Hypothalamus (tissue), 51 donors: ENCODE measurements at regions not wholly inside any gene's neighbourhood (a gene's known extent, or its start where the extent isn't known, plus 50 kb on each side); places are given as distances from the start of the nearest gene placed in this dataset.
"Not testable (repeated sequence)": the region's sequence is repeated elsewhere in the genome, so short reads cannot be mapped to it uniquely, and the experiment has no call there.

Experiments used
- DNase-seq, 51 donors: peaks; one replicate each; lab custom pipeline; 2025; lab: John Stamatoyannopoulos, UW

DNA sequence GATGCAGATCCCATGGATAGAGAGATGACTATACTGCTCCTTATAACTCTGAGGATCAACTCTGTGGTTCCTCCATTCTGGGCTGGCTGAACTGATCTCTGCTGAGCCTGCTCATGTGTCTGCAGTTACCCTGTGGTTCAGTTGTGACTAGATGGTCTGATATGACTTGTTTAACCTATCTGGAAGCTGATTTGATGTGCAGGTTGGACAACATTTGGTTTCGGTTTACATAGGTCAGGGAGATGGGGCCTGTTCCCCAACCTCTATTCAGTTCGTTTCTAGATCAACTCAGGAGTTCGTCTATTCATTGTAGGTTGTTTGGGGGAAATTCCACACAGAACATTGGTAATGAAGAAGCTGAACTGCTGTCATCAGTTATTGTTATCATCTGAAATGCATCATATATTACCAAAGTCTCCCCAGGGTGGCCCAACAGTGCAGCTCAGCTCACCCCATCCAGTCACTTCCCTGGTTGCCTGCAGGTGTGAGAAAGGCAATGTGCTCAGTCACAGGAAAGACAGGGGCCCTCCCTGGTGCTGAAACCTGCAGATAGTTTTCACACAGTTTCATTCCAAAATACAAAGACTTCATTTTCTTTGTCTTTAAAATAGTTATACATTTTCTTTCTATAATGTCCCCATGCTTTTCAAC is 415.0 kb downstream of the RPIA start:
- DNase-seq: not testable (repeated sequence)

DNA sequence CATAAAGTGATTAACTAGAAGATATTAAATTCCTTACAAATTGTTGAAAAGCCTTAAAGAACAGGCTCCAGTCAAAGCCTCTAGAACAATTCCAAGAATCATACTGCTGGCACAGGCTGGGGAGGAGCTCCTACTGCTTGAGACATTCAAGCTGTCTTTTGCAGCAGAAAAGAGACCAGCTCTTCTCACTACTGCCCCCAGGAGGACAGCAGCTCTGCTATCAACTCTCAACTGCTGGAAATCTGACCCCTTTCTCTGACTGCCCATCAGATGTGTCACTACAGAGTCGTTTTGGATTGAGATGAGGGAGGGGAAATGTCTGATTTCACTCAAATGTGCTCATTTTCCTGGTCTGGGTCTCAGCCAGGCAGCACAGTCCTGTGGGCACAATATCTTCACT is 421.0 kb downstream of the RPIA start:
- DNase-seq: not testable (repeated sequence)

DNA sequence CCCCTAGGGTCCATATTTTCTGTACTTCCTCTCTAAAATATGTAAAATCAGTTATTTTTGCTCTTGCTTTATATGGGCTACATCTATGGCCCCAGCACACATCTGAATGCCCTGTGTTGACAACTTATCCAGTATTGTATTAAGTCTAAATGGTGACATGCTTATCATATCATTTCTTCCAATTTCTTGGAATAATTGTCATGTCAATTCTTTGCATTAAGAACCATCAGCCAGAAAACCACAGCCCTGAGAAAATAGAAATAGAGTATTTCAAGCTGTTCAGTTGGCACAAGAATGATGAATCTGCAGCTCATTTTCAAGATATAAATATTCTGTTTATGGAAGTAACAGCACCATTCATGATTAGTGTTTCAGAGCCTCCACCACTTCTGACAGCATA is 421.8 kb downstream of the RPIA start:
- not testable (repeated sequence) for DNase-seq

DNA sequence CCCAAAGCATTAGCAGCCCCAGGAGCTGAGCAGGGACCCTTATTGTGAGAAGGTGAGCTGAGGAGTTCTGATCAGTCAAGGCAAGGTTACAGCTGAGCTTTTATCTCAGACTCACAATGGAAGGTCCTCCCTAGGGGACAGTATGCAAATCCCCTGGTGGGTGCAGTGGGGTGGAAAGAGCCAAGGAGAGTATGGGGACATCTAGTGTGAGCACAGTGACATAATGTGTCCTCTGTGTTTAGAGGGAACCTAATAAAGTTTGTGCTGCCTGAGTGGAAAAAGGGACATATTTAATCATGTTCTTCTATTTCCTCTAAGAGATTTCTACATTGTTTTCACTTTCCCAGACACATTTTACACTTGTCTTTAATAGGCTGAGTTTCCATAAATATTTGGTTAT is 438.0 kb downstream of the RPIA start:
- not testable (repeated sequence) for DNase-seq

DNA sequence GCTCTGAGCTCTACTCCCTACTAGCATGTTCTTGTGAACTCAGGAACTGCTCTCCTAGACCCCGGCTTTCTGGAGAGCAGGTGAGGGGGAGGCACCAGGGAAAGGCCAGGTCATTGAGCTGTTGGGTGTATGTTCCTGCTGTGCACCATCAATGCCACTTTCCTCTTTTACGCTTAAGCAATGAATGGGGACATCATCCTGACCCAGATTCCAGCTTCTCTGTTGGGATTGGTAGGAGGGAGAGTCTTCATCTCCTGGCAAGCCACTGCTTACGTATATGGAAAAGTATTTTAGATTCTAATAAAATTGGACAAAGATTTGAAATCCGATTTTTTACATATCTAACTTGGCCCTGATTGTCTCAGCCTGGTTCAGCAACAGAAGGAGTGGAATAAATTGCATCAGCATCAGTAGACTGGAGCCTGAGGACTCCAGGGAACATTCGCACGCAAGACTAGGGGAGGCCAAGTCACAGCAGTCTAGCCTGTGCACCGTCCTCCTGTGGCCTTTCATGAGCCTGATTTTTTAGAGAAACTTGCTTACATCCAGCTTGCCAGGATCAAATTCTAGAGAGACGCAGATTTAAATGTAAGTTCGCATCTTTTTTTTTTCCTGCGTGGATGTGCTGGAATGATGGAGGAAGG is 439.3 kb downstream of the RPIA start:
- not testable (repeated sequence) for DNase-seq

DNA sequence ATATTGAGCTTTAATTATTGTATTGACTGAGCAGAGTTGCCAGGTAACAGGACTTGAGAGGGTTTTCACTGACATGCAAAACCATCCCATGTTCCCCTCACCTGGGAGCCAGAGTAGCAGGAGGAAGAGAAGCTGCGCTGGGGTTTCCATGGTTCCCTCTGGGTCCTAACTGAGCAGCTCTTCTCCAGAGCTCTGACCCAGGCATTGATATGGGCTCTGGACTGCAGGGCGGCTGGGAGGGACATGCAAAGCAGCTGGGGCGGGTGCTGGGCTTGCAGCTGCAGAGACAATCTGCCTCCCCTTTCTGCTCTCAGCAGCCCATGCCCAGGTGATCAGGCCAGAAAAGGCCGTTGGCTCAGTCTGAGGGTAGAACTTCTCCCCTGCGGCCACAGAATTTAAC is 451.5 kb downstream of the RPIA start:
- DNase-seq: not testable (repeated sequence)

DNA sequence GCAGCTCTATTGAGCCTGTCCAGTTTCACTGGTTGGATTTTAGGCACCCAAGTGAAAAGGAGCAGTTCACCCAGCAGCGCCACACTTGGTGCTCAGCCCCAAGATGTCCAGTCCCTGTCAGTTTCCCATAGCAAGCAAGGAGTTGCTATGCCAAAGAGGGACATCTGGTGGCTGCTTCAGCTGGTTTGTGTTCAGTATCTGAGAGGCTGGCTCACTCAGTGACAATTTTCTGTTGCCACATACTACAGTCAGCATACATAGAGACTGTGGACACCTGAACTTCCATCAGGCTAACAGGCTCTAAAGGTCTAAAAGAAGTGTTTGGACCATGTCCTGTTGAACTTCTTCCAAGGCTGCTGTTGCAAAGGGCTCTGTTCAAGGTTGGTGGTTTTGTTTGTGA is 453.9 kb downstream of the RPIA start:
- not testable (repeated sequence) for DNase-seq

DNA sequence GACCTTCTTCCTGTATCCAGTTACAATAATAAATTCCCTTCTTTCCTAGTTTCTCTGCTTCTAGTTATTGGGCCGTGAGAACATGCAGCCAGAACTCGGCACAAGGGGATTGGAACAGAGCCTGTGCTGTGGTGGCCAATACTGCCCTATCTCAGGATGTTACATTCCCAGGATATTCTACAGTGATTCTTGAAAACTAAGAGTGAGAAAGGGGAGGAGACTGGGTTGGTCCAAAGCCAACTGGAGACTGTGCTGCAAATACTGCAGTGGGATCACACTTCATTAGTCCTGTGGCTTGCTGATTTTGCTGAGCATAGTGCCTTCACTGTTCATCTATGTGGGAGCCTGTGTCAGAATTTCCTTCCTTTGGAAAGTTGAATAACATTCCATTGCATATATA is 456.8 kb downstream of the RPIA start:
- not testable (repeated sequence) for DNase-seq

DNA sequence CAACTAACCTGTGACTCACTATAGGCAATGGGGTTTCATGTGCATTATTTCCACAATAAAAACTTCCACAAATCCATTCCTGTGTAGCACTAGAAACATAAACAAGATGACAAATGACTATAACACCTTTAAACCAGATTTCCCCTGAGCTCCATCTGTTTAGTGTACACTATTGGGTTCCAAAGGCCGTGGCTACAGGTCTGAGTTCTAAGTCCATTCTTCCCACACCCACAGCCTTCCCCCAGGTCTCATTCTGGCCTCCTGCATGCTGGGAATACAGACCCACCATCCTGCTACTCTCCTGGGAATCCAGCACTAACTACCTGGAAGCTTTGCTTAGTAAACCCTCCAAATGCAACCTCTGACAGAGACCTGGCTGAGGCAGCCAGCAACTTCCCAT is 460.2 kb downstream of the RPIA start:
- DNase-seq: not testable (repeated sequence)

DNA sequence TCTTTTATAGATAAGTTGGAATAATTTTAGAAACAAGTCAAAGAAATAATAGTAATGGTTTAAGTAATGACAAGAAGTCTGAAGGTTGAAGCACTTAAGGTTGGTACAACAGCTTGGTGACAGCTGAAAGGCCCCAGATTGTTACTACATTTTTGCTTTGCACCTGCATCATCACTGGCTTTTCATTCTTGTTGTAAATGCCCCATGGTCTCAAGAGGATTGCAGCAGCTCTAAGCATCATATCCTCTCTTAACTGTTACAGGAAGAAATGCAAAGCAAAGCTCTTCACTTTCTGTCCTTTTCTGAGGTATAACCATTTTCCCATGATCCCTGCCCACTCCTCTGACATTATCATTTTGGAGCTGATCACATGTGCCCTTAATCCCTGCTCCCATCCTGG is 461.0 kb downstream of the RPIA start:
- not testable (repeated sequence) for DNase-seq

DNA sequence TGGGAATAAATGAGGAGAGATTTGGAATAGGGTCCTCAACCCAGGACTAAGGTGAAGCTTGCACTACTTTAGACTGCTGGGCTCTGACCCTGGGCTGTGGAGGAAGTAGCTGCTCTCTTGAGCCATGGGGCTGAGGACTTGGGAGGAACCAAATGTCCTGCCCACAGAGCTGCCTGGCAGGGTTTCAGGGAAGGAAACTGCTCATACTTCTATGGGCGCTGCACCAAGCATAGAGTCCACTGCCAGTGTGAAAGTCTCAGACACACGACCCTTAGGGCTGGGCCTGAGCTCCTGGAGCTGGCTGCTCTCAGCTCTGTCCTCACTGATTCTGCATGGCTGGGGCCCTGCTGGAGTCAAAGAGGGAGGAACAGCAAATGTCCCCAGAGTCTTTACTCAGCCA is 461.7 kb downstream of the RPIA start:
- DNase-seq: peak in 3 of 51 donors; percentile 1 to 5 (median 3)

DNA sequence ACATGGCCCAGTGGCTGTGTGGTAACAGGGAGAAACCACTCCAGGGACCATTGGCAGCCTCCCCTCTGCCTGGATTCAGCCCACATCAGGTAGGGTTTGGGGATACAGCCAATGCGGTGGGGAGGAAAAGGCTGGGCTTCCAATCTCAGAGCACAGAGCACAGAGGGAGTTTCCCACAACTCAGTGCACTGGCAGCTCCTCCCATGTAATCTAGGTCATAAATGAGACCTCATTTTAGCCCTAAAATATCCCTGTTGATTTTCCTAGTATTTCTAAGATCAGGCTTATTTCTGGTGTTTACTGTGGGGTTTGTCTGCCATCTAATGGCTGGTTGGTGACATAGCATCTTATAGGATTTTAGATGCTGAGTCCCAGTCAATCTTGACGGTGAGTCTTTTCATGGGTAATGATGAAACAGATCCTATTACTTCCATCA is 462.8 kb downstream of the RPIA start:
- not testable (repeated sequence) for DNase-seq

DNA sequence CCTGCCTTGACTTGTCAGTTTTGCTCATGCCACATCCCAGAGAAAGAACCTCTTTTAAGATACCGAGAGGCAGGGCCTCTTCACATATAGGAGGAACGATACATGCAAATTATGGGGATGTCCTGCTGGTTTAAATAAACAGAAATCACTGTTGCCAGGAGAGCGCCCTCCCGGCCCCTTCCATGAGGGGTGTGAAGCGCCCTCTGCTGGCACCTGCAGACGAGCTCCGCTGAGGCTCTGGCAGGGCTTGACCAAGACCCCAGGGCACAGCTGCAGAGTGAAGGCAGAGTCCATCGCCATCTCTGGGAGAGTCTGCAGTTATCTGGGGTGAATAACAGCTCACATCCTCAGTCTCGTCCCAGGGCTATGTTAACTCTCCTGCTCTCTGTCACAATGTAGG is 468.8 kb downstream of the RPIA start:
- not testable (repeated sequence) for DNase-seq

DNA sequence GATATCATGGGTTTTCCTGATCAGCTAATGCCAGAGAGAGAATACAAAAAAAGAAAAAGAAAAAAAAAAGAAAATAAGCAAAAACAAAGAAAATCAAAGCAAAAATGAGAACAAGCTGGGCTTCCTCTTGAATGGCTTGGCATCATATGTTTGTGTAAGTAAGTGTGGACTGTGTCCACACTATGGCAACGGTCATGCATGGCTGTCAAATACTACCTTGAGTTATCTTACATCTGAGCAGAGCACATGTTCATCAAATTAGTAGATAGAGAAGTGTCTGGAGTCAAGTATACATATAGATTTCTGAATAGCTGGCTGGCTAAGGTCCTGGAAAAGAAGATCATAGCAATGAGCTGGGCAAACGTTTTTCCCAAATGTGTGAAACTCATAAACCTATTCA is 470.2 kb downstream of the RPIA start:
- not testable (repeated sequence) for DNase-seq

DNA sequence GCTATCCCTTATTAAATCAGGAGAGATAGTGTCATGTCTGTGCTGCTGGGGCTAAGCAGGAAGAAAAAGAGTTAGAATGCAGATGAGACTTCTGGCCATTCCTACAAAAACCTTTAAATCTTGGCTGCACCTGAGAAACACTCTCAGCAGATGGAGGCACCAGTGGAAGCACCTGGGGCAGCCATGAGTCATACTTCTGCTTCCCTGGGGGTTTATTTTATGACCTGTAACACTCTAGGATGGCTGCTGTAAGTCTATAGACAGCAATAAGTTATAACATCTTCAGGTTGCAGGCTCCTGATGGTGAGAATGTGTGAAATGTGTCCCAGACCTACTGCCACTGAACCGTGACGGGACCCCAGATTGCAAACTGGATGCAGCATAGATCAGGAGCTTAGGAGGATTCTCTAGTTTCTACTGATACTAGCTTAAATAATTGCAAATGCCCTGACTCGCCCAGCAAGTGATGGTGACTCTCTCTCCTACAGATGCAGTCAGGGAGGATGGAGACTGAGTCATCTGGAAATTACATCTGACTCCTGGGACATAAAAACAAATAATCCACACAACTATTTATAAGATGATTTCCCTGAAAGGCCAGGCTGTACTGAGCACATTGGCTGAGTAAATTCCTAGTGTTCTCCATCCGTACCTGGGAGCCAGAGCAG is 479.2 kb downstream of the RPIA start:
- DNase-seq: not testable (repeated sequence)

DNA sequence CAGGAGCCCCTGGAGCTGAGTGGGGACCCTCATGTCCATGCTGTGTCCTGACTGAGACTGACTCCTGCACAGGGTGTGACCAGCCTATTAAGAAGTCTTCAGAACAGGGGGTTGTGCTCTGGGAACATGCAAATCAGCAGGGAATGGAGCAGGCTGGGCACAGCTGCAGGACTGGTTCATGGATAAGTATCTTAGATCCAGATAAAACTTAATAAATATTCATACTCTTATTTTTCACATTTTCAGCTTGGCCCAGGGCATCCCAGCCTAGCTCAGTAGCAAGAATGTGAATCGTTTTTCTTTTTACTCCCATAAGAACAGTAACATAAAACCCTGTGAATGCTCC is 479.7 kb downstream of the RPIA start:
- DNase-seq: not testable (repeated sequence)

DNA sequence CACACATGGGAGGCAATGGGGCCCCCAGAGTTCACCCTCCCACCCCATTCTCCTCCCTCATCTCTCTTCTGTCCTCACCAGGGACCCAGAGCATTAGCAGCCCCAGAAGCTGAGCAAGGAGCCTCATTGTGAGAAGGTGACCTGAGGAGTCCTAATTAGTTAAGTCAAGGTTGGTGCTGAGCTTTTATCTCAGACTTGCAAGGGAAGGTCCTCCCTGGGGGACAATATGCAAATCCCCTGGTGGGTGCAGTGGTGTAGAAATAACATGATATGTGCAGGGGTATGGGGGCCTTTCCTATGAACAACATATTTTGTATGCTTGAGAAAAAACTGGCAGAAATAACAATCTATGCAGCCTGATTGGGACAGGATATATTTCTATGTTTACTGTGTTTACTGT is 485.5 kb downstream of the RPIA start:
- not testable (repeated sequence) for DNase-seq

DNA sequence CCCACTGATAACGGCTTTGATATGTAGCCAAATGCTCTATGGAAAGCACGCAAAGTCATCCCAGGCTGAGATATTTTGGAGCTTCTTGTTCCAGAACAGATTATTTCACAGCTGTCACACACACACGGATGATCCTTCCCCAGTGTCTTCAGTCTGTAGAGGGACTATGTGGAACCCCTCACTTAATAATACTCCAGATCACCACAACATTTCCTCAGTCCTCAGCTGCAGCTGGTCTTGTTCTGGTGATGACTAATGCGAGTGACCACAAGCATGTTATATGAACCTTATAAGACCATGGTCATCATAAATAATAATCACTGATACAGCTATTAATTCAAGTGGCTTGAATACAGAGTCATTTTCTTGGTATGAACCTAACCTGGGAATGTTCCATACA is 490.7 kb downstream of the RPIA start:
- not testable (repeated sequence) for DNase-seq

DNA sequence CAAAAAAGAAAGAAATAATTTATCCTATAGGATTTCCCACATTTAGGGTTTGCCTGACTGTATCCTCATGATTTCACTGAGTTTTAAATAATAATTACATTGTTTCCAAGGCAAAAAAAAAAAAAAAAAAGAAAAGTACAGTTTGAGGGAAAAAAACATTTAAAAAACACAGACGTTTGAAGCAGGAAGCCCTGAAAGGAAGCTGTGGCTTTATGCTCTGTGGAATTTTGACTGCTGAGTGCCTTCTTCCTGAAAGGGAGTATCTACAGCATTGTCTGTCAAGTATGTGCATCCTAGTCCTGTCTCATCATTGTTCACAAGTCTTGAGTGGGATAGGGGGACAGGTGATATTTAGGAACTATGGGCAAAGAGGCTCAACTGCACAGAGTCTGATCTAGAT is 493.3 kb downstream of the RPIA start:
- DNase-seq: not testable (repeated sequence)

DNA sequence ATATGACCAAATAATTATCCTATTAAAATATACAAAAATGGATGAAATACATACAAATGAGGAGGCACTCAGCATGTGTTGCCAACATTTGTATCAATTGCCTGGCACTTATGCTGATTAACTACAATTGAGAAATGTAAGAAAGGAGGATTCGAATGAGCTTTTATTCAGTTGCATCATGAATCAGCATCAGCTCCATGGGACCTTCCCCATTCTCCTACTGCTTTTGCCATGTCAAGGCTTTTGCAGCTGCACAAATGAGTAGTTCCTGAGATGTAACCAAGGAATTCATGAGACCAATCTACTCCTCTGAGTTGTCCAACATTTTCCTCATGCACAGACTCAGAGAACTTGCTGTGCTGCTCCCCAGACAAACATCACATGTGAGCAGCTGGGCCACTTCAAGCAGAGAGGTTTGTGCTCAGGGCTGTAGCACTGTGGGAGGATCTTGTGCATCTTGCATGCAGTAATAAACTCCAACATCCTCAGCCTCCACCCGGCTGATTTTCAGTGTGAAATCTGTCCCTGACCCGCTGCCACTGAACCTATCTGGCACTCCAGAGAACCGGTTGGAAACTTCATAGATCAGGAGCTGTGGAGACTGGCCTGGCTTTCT is 504.3 kb downstream of the RPIA start:
- not testable (repeated sequence) for DNase-seq

DNA sequence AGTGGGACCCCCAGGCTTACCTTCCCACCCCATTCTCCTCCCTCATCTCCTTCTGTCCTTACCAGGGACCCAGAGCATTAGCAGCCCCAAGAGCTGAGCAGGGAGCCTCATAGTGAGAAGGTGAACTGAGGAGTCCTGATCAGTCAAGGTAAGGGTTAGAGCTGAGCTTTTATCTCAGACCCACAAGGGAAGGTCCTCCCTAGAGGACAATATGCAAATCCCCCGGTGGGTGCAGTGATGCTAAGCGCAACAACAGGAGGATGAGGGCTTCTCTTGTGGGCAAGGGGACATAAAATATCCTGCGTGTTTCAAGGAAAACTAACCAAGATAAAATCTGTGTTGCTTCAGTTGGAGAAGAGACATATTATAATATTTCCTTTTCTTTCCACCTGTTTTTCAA is 505.2 kb downstream of the RPIA start:
- not testable (repeated sequence) for DNase-seq
